Activated T-cell treated with anti-CD3 and anti-CD28 coated beads, Interleukin-2, amount 50 U/mL, for 72 hours (primary cell): ENCODE measurements at regions not wholly inside any gene's neighbourhood (a gene's known extent, or its start where the extent isn't known, plus 50 kb on each side); places are given as distances from the start of the nearest gene placed in this dataset.

Source experiments
- ATAC-seq, 2 donors: fragments of 150-1000 bp; cut with Tn5 transposase; replicated peaks in 1 of 2; 2 replicates each; pipeline ENCODE4 v1.10.0; 2021; ENCODE audit warnings: moderate library complexity in 2 of 2, mild to moderate bottlenecking in 1 of 2
- DNase-seq, 2 donors: peaks; one replicate each; pipeline ENCODE4 v3.0.0; 2021 to 2022; ENCODE audit warnings: mixed read lengths in 1 of 2
- H3K27ac Mint-ChIP-seq: one replicate; pipeline ENCODE4 v1.8.0; 2022; ENCODE audit warnings: mild to moderate bottlenecking, moderate library complexity, mixed read lengths
- H3K27me3 Mint-ChIP-seq: one replicate; pipeline ENCODE4 v1.8.0; 2022; ENCODE audit warnings: low read depth, mixed read lengths
- H3K36me3 Mint-ChIP-seq, 2 donors: one replicate each; pipeline ENCODE4 v1.8.0; 2022; ENCODE audit warnings: mixed read lengths in 2 of 2, mild to moderate bottlenecking in 1 of 2; ENCODE audit not compliant: insufficient read depth in 2 of 2
- H3K4me1 Mint-ChIP-seq: one replicate; pipeline ENCODE4 v1.8.0; 2022; ENCODE audit warnings: low read depth, mixed read lengths
- H3K4me3 Mint-ChIP-seq, 2 donors: one replicate each; pipeline ENCODE4 v1.8.0; 2022; ENCODE audit warnings: mild to moderate bottlenecking in 2 of 2, mixed read lengths in 2 of 2, moderate library complexity in 2 of 2
- H3K9me3 Mint-ChIP-seq, 2 donors: one replicate each; pipeline ENCODE4 v1.8.0; 2022; ENCODE audit warnings: mixed read lengths in 2 of 2

DNA sequence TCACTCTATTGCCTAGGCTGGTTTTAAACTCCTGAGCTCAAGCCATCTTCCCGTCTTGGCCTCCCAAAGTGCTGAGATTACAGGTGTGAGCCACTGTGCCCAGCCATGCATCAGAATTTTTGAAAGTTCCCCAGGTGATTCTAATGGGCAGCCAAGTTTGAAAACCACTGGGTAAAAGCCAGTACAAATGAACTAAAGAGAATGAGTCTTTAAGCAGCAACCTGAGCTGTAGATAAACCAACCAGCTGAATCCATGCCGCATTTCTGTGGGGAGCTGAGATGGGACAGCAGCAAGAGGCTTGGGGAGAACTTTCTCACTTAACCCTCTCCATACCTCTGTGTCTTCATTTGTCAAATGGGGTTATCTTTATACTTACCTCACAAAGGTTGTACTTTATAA, 67.5 kb downstream of the VEGFA start:
- H3K4me1 Mint-ChIP-seq, result no peaks in the 10 kb centered on the region
- DNase-seq (no peak), ATAC-seq (no peak)
- no peaks in the 10 kb centered on the region for H3K27me3 Mint-ChIP-seq
- H3K4me3 Mint-ChIP-seq, result no peak overlapping the region
- H3K27ac Mint-ChIP-seq, result no peak overlapping the region
- H3K36me3 Mint-ChIP-seq, result no peaks in the 10 kb centered on the region
- no peaks in the 10 kb centered on the region for H3K9me3 Mint-ChIP-seq

DNA sequence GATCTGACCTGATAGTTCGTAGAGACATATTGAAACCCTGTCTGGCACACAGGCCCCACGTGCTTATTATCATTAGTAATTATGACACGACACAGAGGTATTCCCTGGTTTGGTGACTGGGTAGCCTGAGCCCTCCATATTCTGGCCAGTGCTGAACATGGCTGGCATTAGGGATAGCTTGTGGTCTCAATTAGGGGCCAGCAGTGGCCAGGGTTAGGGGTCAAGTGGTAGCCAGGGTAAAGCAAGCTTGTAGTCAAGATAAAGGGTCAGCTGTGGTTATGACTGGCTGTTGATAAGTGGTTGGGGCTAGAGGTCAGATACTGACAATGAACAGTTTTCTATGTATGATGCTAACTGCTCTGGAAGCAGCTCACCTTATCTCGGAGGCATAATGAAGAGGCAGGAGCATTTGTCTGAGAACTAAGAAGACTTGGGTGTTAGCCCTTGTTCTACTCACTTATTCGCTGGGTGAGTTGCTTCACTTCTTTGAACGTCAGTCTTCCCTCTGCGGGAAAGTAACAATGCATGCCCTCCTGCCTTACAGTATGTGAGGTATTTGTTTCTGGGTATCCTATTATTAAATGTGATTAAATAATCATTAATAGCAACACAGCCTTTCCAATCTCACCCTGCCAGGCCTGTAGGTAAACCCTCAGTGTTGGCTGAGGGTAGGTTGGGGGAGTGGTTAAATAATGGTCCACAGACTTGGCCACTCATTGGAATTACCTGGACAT, 66.7 kb downstream of the VEGFA start:
- no peak for ATAC-seq
- H3K36me3 Mint-ChIP-seq, result no peaks in the 10 kb centered on the region

More for the DNA sequence above, 66.7 kb downstream of the VEGFA start:
- Mint-ChIP-seq H3K4me3 (no peak overlapping the region), H3K27me3 (no peaks in the 10 kb centered on the region), H3K27ac (no peak overlapping the region), H3K9me3 (no peaks in the 10 kb centered on the region), H3K4me1 (no peaks in the 10 kb centered on the region)
- DNase-seq, result no peak
